Right lobe of liver (tissue), 4 donors: ENCODE measurements at regions not wholly inside any gene's neighbourhood (a gene's known extent, or its start where the extent isn't known, plus 50 kb on each side); places are given as distances from the start of the nearest gene placed in this dataset.

ENCODE experiments used
- POLR2A ChIP-seq: fragments of 450-650 bp; IDR thresholded peaks from one replicate; pipeline ENCODE4 v1.6.1; 2017; ENCODE audit warnings: antibody characterized with exemption, mild to moderate bottlenecking
- TF ChIP-seq, protein P1 (sequence below), 4 donors: fragments of 200-600 bp in 3 of 4; fragments of 450-650 bp in 1 of 4; IDR thresholded peaks; one replicate each; pipeline versions ENCODE4 v1.5.1 to v1.8.0; 2016 to 2022; ENCODE audit warnings: antibody characterized with exemption in 4 of 4, mild to moderate bottlenecking in 2 of 4
- donor health status: DM: no; HTN: no; CAD: no.
- donor health status: DM: no; HTN: no; CAD: no.
- donor health status: DM: no; HTN: yes; CAD: no.

DNA sequence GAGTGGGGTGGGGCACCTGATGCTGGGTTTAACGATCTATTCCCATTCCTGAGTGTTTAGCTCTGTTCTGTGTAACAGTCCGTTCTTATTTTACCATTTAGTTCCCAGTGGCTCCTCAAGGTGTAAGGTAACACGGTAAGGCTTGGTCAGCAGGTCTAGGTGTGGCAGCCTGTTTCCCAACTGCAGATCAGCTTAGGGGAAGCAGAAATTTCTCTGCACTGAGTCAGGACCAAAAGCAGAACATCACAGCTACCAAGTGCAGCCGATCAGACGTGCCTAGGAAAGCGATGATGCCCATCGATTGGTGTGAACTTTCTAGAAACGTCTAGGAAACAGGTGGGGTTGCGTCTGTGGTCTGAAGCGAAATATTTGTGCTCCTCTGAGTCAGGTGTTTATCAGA, 240.1 kb downstream of the STIM2 start:
- no peak for TF ChIP-seq POLR2A
- TF ChIP-seq, protein P1, sequence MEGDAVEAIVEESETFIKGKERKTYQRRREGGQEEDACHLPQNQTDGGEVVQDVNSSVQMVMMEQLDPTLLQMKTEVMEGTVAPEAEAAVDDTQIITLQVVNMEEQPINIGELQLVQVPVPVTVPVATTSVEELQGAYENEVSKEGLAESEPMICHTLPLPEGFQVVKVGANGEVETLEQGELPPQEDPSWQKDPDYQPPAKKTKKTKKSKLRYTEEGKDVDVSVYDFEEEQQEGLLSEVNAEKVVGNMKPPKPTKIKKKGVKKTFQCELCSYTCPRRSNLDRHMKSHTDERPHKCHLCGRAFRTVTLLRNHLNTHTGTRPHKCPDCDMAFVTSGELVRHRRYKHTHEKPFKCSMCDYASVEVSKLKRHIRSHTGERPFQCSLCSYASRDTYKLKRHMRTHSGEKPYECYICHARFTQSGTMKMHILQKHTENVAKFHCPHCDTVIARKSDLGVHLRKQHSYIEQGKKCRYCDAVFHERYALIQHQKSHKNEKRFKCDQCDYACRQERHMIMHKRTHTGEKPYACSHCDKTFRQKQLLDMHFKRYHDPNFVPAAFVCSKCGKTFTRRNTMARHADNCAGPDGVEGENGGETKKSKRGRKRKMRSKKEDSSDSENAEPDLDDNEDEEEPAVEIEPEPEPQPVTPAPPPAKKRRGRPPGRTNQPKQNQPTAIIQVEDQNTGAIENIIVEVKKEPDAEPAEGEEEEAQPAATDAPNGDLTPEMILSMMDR (IDR thresholded peaks at IDR 0.05), result no peak
